WTC11 (cell line): ENCODE measurements at regions not wholly inside any gene's neighbourhood (a gene's known extent, or its start where the extent isn't known, plus 50 kb on each side); places are given as distances from the start of the nearest gene placed in this dataset.
"Not testable (repeated sequence)": the region's sequence is repeated elsewhere in the genome, so short reads cannot be mapped to it uniquely, and the experiment has no call there.

ENCODE experiments used
- ATAC-seq: fragments of 200-7000 bp; cut with Tn5 transposase; 2 replicates; pipeline ENCODE4 v1.10.0; 2021; ENCODE audit warnings: mild to moderate bottlenecking, moderate library complexity
- CTCF ChIA-PET: fragments of 300-600 bp; sonication (Branson Sonifier 250); formaldehyde crosslinking; loops from one replicate; lab custom pipeline; 2021; ENCODE audit warnings: antibody characterized with exemption; lab: Charles Lee
- POLR2A ChIA-PET: fragments of 350-600 bp; sonication (Branson Sonifier 250); formaldehyde crosslinking; loops from one replicate; lab custom pipeline; 2021; ENCODE audit warnings: antibody characterized with exemption; lab: Charles Lee
- DNase-seq: peaks from one replicate; pipeline ENCODE4 v3.0.0; 2021; ENCODE audit warnings: low spot score
- H3K27ac Mint-ChIP-seq: 2 replicates; pipeline ENCODE4 v1.8.0; 2021; ENCODE audit warnings: mixed read lengths
- H3K27me3 Mint-ChIP-seq: 2 replicates; pipeline ENCODE4 v1.8.0; 2021; ENCODE audit warnings: low read depth, mild to moderate bottlenecking, moderate library complexity, mixed read lengths
- H3K36me3 Mint-ChIP-seq: 2 replicates; pipeline ENCODE4 v1.8.0; 2021; ENCODE audit warnings: mixed read lengths
- H3K4me1 Mint-ChIP-seq: 2 replicates; pipeline ENCODE4 v1.8.0; 2022; ENCODE audit warnings: mixed read lengths
- H3K4me3 Mint-ChIP-seq: 2 replicates; pipeline ENCODE4 v1.8.0; 2021; ENCODE audit warnings: mild to moderate bottlenecking, moderate library complexity, mixed read lengths
- H3K9me3 Mint-ChIP-seq: 2 replicates; pipeline ENCODE4 v1.8.0; 2021; ENCODE audit warnings: mixed read lengths
- EMX1 ChIP-seq: fragments of 250-450 bp; sonication (Bioruptor Pico); IDR thresholded peaks from 2 replicates; pipeline ENCODE4 v1.8.0; 2021; ENCODE audit warnings: mild to moderate bottlenecking
- GABPB1 ChIP-seq: sonication (generic); formaldehyde crosslinking; IDR thresholded peaks from 2 replicates; pipeline ENCODE4 v1.8.1; 2023; ENCODE audit warnings: mild to moderate bottlenecking, missing genetic modification reagents
- HMGA2 ChIP-seq: fragments of 250-450 bp; sonication (Bioruptor Pico); IDR thresholded peaks from 2 replicates; pipeline ENCODE4 v1.4.0; 2021; ENCODE audit warnings: mild to moderate bottlenecking, moderate library complexity
- IRF2 ChIP-seq: sonication (generic); formaldehyde crosslinking; IDR thresholded peaks from 2 replicates; pipeline ENCODE4 v1.8.0; 2022; ENCODE audit warnings: low read depth, missing genetic modification reagents, borderline replicate concordance
- OVOL2 ChIP-seq: fragments of 250-450 bp; sonication (Bioruptor Pico); IDR thresholded peaks from 2 replicates; pipeline ENCODE4 v1.9.0; 2021; ENCODE audit warnings: mild to moderate bottlenecking, borderline replicate concordance
- TP53 ChIP-seq: sonication (generic); formaldehyde crosslinking; IDR thresholded peaks from 2 replicates; pipeline ENCODE4 v1.8.1; 2023; ENCODE audit warnings: mild to moderate bottlenecking, missing genetic modification reagents
- ZNF121 ChIP-seq: sonication (generic); formaldehyde crosslinking; IDR thresholded peaks from 2 replicates; pipeline ENCODE4 v1.8.0; 2023; ENCODE audit warnings: missing genetic modification reagents
- ZNF219 ChIP-seq: sonication (generic); formaldehyde crosslinking; IDR thresholded peaks from 2 replicates; pipeline ENCODE4 v1.8.0; 2023; ENCODE audit warnings: missing genetic modification reagents, mild to moderate bottlenecking, borderline replicate concordance
- ZNF263 ChIP-seq: sonication (generic); formaldehyde crosslinking; IDR thresholded peaks from 2 replicates; pipeline ENCODE4 v1.8.1; 2022; ENCODE audit warnings: low read depth, mild to moderate bottlenecking, moderate library complexity, missing genetic modification reagents
- ZNF396 ChIP-seq: fragments of 250-450 bp; sonication (Bioruptor Pico); IDR thresholded peaks from 2 replicates; pipeline ENCODE4 v1.8.0; 2021; ENCODE audit warnings: mild to moderate bottlenecking, moderate library complexity, borderline replicate concordance
- TF ChIP-seq, protein P1 (sequence below): sonication (generic); formaldehyde crosslinking; IDR thresholded peaks from 2 replicates; pipeline ENCODE4 v1.8.1; 2022; ENCODE audit warnings: mild to moderate bottlenecking, missing genetic modification reagents, moderate library complexity, borderline replicate concordance
- TF ChIP-seq, protein P2 (sequence below): sonication (generic); formaldehyde crosslinking; conservative IDR thresholded peaks from 2 replicates; pipeline ENCODE4 v1.8.1; 2023; ENCODE audit warnings: mild to moderate bottlenecking, low read depth, missing genetic modification reagents, moderate library complexity
- TF ChIP-seq, protein P3 (sequence below): sonication (generic); formaldehyde crosslinking; IDR thresholded peaks from 2 replicates; pipeline ENCODE4 v1.8.0; 2022; ENCODE audit warnings: missing genetic modification reagents
- TF ChIP-seq, protein P4 (sequence below): fragments of 250-450 bp; sonication (Bioruptor Pico); IDR thresholded peaks from 2 replicates; pipeline ENCODE4 v1.9.0; 2021; ENCODE audit warnings: moderate library complexity, mild to moderate bottlenecking, inconsistent platforms, borderline replicate concordance
- TF ChIP-seq, protein P5 (sequence below): sonication (generic); formaldehyde crosslinking; IDR thresholded peaks from 2 replicates; pipeline ENCODE4 v1.8.1; 2022; ENCODE audit warnings: mild to moderate bottlenecking, moderate library complexity, missing genetic modification reagents
- TF ChIP-seq, protein P6 (sequence below): sonication (generic); formaldehyde crosslinking; IDR thresholded peaks from 2 replicates; pipeline ENCODE4 v1.8.1; 2022; ENCODE audit warnings: low read depth, missing genetic modification reagents, borderline replicate concordance

DNA sequence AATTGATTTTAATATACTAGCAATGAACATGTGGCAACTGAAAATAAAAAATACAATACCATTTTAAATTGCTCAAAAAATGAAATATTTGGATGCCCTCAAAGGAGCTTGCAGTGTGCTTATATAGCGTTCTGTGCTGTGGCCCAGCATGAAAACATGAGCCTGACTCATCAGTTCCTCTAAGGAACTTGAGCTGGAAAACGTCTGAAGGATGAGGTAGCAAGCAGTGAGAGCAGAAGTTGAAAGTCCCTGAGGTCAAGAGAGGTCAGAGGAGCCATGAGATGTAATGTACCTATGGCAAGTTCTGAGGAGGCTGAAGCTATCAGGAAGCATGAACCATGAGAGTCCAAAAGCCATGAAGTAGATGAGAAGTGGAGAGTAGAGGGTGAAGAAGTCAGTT is 59.7 kb downstream of the HMGB3 start:
- DNase-seq = no peak
- H3K36me3 Mint-ChIP-seq = no peaks in the 10 kb centered on the region
- ChIA-PET POLR2A (no interaction called here), CTCF (no interaction called here)
- TF ChIP-seq OVOL2 (no peak), ZNF219 (CRISPR knock-in tag) (no peak), IRF2 (CRISPR knock-in tag) (no peak), GABPB1 (CRISPR knock-in tag) (no peak), EMX1 (no peak), HMGA2 (CRISPR knock-in tag) (no peak), ZNF396 (CRISPR knock-in tag) (no peak)
- TF ChIP-seq, protein P1, sequence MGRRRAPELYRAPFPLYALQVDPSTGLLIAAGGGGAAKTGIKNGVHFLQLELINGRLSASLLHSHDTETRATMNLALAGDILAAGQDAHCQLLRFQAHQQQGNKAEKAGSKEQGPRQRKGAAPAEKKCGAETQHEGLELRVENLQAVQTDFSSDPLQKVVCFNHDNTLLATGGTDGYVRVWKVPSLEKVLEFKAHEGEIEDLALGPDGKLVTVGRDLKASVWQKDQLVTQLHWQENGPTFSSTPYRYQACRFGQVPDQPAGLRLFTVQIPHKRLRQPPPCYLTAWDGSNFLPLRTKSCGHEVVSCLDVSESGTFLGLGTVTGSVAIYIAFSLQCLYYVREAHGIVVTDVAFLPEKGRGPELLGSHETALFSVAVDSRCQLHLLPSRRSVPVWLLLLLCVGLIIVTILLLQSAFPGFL (CRISPR knock-in tag) = no peak
- TF ChIP-seq, protein P2, sequence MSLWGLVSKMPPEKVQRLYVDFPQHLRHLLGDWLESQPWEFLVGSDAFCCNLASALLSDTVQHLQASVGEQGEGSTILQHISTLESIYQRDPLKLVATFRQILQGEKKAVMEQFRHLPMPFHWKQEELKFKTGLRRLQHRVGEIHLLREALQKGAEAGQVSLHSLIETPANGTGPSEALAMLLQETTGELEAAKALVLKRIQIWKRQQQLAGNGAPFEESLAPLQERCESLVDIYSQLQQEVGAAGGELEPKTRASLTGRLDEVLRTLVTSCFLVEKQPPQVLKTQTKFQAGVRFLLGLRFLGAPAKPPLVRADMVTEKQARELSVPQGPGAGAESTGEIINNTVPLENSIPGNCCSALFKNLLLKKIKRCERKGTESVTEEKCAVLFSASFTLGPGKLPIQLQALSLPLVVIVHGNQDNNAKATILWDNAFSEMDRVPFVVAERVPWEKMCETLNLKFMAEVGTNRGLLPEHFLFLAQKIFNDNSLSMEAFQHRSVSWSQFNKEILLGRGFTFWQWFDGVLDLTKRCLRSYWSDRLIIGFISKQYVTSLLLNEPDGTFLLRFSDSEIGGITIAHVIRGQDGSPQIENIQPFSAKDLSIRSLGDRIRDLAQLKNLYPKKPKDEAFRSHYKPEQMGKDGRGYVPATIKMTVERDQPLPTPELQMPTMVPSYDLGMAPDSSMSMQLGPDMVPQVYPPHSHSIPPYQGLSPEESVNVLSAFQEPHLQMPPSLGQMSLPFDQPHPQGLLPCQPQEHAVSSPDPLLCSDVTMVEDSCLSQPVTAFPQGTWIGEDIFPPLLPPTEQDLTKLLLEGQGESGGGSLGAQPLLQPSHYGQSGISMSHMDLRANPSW = no peak
- TF ChIP-seq, protein P3, sequence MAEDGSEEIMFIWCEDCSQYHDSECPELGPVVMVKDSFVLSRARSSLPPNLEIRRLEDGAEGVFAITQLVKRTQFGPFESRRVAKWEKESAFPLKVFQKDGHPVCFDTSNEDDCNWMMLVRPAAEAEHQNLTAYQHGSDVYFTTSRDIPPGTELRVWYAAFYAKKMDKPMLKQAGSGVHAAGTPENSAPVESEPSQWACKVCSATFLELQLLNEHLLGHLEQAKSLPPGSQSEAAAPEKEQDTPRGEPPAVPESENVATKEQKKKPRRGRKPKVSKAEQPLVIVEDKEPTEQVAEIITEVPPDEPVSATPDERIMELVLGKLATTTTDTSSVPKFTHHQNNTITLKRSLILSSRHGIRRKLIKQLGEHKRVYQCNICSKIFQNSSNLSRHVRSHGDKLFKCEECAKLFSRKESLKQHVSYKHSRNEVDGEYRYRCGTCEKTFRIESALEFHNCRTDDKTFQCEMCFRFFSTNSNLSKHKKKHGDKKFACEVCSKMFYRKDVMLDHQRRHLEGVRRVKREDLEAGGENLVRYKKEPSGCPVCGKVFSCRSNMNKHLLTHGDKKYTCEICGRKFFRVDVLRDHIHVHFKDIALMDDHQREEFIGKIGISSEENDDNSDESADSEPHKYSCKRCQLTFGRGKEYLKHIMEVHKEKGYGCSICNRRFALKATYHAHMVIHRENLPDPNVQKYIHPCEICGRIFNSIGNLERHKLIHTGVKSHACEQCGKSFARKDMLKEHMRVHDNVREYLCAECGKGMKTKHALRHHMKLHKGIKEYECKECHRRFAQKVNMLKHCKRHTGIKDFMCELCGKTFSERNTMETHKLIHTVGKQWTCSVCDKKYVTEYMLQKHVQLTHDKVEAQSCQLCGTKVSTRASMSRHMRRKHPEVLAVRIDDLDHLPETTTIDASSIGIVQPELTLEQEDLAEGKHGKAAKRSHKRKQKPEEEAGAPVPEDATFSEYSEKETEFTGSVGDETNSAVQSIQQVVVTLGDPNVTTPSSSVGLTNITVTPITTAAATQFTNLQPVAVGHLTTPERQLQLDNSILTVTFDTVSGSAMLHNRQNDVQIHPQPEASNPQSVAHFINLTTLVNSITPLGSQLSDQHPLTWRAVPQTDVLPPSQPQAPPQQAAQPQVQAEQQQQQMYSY (CRISPR knock-in tag) = no peak
- TF ChIP-seq, protein P4, sequence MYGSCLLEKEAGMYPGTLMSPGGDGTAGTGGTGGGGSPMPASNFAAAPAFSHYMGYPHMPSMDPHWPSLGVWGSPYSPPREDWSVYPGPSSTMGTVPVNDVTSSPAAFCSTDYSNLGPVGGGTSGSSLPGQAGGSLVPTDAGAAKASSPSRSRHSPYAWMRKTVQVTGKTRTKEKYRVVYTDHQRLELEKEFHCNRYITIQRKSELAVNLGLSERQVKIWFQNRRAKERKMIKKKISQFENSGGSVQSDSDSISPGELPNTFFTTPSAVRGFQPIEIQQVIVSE (CRISPR knock-in tag) = no peak
- TF ChIP-seq, protein P5, sequence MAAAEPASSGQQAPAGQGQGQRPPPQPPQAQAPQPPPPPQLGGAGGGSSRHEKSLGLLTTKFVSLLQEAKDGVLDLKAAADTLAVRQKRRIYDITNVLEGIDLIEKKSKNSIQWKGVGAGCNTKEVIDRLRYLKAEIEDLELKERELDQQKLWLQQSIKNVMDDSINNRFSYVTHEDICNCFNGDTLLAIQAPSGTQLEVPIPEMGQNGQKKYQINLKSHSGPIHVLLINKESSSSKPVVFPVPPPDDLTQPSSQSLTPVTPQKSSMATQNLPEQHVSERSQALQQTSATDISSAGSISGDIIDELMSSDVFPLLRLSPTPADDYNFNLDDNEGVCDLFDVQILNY (CRISPR knock-in tag) = no peak
- TF ChIP-seq, all 79 proteins: peak for 0
- H3K9me3 Mint-ChIP-seq = peaks cover 6% of the 10 kb centered on the region; the same call in 1 of the 2 replicates
- no peaks in the 10 kb centered on the region; the same call in 1 of the 2 replicates for H3K27me3 Mint-ChIP-seq
- H3K4me3 Mint-ChIP-seq = no peak overlapping the region
- no peak overlapping the region for H3K27ac Mint-ChIP-seq
- H3K4me1 Mint-ChIP-seq = peaks cover 5% of the 10 kb centered on the region
- no peak for ATAC-seq

DNA sequence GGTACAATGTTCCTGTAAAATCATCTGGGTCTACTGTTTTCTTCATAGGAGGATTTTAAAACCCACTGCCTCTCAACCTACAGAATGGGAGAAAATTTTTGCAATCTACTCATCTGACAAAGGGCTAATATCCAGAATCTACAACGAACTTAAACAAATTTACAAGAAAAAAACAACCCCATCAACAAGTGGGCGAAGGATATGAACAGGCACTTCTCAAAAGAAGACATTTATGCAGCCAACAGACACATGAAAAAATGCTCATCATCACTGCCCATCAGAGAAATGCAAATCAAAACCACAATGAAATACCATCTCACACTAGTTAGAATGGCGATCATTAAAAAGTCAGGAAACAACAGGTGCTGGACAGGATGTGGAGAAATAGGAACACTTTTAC is 83.2 kb downstream of the HMGB3 start:
- CTCF ChIA-PET, POLR2A ChIA-PET: not testable (repeated sequence)

DNA sequence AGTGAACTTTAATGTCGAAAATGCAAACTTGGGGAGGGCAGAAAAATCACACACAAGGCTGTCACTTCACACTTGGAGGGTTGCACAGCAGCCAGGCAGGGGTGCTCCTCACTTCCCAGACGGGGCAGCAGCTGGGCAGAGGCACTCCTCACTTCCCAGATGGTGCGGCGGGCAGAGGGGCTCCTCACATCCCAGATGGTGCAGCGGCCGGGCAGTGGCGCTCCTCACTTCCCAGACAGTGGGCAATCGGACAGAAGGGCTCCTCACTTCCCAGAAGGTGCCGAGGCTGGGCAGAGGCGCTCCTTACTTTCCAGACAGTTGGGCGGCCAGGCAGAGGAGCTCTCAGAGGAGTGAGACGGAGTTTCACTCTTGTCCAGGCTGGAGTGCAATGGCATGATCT is 90.6 kb downstream of the HMGB3 start:
- TF ChIP-seq, protein P5 (CRISPR knock-in tag) = no peak
- TF ChIP-seq ZNF263 (CRISPR knock-in tag) = no peak
- TF ChIP-seq, protein P6, sequence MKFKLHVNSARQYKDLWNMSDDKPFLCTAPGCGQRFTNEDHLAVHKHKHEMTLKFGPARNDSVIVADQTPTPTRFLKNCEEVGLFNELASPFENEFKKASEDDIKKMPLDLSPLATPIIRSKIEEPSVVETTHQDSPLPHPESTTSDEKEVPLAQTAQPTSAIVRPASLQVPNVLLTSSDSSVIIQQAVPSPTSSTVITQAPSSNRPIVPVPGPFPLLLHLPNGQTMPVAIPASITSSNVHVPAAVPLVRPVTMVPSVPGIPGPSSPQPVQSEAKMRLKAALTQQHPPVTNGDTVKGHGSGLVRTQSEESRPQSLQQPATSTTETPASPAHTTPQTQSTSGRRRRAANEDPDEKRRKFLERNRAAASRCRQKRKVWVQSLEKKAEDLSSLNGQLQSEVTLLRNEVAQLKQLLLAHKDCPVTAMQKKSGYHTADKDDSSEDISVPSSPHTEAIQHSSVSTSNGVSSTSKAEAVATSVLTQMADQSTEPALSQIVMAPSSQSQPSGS (CRISPR knock-in tag) = no peak
- no peak for TF ChIP-seq TP53
- TF ChIP-seq ZNF121 (CRISPR knock-in tag) = no peak
- no peak for DNase-seq
- no peaks in the 10 kb centered on the region for H3K9me3 Mint-ChIP-seq
- POLR2A ChIA-PET = no interaction called here
- CTCF ChIA-PET = no interaction called here
- no peaks in the 10 kb centered on the region for H3K36me3 Mint-ChIP-seq
- H3K4me3 Mint-ChIP-seq = no peak overlapping the region
- H3K4me1 Mint-ChIP-seq = no peaks in the 10 kb centered on the region
- H3K27ac Mint-ChIP-seq = no peak overlapping the region
- ATAC-seq = no peak
- no peaks in the 10 kb centered on the region for H3K27me3 Mint-ChIP-seq

More for the DNA sequence above, 83.2 kb downstream of the HMGB3 start:
- not testable (repeated sequence) for DNase-seq, H3K4me1 Mint-ChIP-seq, H3K4me3 Mint-ChIP-seq, ATAC-seq, H3K9me3 Mint-ChIP-seq, H3K36me3 Mint-ChIP-seq, H3K27me3 Mint-ChIP-seq, H3K27ac Mint-ChIP-seq
